ENCODE measurements at regions not wholly inside any gene's neighbourhood (a gene's known extent, or its start where the extent isn't known, plus 50 kb on each side); places are given as distances from the start of the nearest gene placed in this dataset.
"Not testable (repeated sequence)": the region's sequence is repeated elsewhere in the genome, so short reads cannot be mapped to it uniquely, and the experiment has no call there.

GRCh38 chr17:14732211-14732610, 431.3 kb downstream of the HS3ST3B1 start:
- no peak for TF ChIP-seq CTCF (IDR thresholded peaks at IDR 0.05; ENCODE audit: poor library complexity, severe bottlenecking)
- H3K4me3 ChIP-seq (ENCODE audit: severe bottlenecking) = no peak overlapping the region
- ATAC-seq (ENCODE audit: low read depth) (no peak), DNase-seq (ENCODE audit: low spot score) (no peak)
- H3K27ac ChIP-seq (ENCODE audit: poor library complexity, severe bottlenecking) = no peak overlapping the region
- peaks cover 1% of the 10 kb centered on the region for H3K4me1 ChIP-seq (ENCODE audit: insufficient read depth, poor library complexity, severe bottlenecking)
- H3K9me3 ChIP-seq (ENCODE audit: severe bottlenecking) = no peaks in the 10 kb centered on the region
- H3K27me3 ChIP-seq (ENCODE audit: insufficient read depth, poor library complexity, severe bottlenecking) = no peaks in the 10 kb centered on the region
- H3K36me3 ChIP-seq (ENCODE audit: low read depth) = no peaks in the 10 kb centered on the region

GRCh38 chr17:14731591-14731990, 430.7 kb downstream of the HS3ST3B1 start:
- no peaks in the 10 kb centered on the region for H3K4me1 ChIP-seq (ENCODE audit: insufficient read depth, poor library complexity, severe bottlenecking)
- H3K27ac ChIP-seq (ENCODE audit: poor library complexity, severe bottlenecking) = no peak overlapping the region
- TF ChIP-seq CTCF (IDR thresholded peaks at IDR 0.05; ENCODE audit: poor library complexity, severe bottlenecking) = no peak
- H3K27me3 ChIP-seq (ENCODE audit: insufficient read depth, poor library complexity, severe bottlenecking) = no peaks in the 10 kb centered on the region
- no peak overlapping the region for H3K4me3 ChIP-seq (ENCODE audit: severe bottlenecking)
- DNase-seq (ENCODE audit: low spot score) (no peak), ATAC-seq (ENCODE audit: low read depth) (no peak)
- no peaks in the 10 kb centered on the region for H3K36me3 ChIP-seq (ENCODE audit: low read depth)
- no peaks in the 10 kb centered on the region for H3K9me3 ChIP-seq (ENCODE audit: severe bottlenecking)

GRCh38 chr17:14730821-14731220, 429.9 kb downstream of the HS3ST3B1 start:
- Histone ChIP-seq H3K4me1 (ENCODE audit: insufficient read depth, poor library complexity, severe bottlenecking) (no peaks in the 10 kb centered on the region), H3K4me3 (ENCODE audit: severe bottlenecking) (no peak overlapping the region), H3K27me3 (ENCODE audit: insufficient read depth, poor library complexity, severe bottlenecking) (no peaks in the 10 kb centered on the region), H3K9me3 (ENCODE audit: severe bottlenecking) (no peaks in the 10 kb centered on the region), H3K27ac (ENCODE audit: poor library complexity, severe bottlenecking) (no peak overlapping the region), H3K36me3 (ENCODE audit: low read depth) (no peaks in the 10 kb centered on the region)
- no peak for ATAC-seq (ENCODE audit: low read depth)
- DNase-seq (ENCODE audit: low spot score) = no peak
- no peak for TF ChIP-seq CTCF (IDR thresholded peaks at IDR 0.05; ENCODE audit: poor library complexity, severe bottlenecking)

GRCh38 chr17:14725729-14726128, 424.8 kb downstream of the HS3ST3B1 start:
- Histone ChIP-seq H3K4me1 (ENCODE audit: insufficient read depth, poor library complexity, severe bottlenecking) (no peaks in the 10 kb centered on the region), H3K27ac (ENCODE audit: poor library complexity, severe bottlenecking) (no peak overlapping the region), H3K36me3 (ENCODE audit: low read depth) (no peaks in the 10 kb centered on the region), H3K4me3 (ENCODE audit: severe bottlenecking) (no peak overlapping the region), H3K9me3 (ENCODE audit: severe bottlenecking) (no peaks in the 10 kb centered on the region), H3K27me3 (ENCODE audit: insufficient read depth, poor library complexity, severe bottlenecking) (no peaks in the 10 kb centered on the region)
- DNase-seq (ENCODE audit: low spot score) (no peak), ATAC-seq (ENCODE audit: low read depth) (no peak)
- TF ChIP-seq CTCF (IDR thresholded peaks at IDR 0.05; ENCODE audit: poor library complexity, severe bottlenecking) = no peak

GRCh38 chr17:14724770-14725169, 423.9 kb downstream of the HS3ST3B1 start:
- TF ChIP-seq CTCF (IDR thresholded peaks at IDR 0.05; ENCODE audit: poor library complexity, severe bottlenecking) = no peak
- Histone ChIP-seq H3K4me1 (ENCODE audit: insufficient read depth, poor library complexity, severe bottlenecking) (no peaks in the 10 kb centered on the region), H3K9me3 (ENCODE audit: severe bottlenecking) (no peaks in the 10 kb centered on the region), H3K27ac (ENCODE audit: poor library complexity, severe bottlenecking) (no peak overlapping the region), H3K36me3 (ENCODE audit: low read depth) (no peaks in the 10 kb centered on the region), H3K4me3 (ENCODE audit: severe bottlenecking) (no peak overlapping the region), H3K27me3 (ENCODE audit: insufficient read depth, poor library complexity, severe bottlenecking) (no peaks in the 10 kb centered on the region)
- DNase-seq (ENCODE audit: low spot score) = no peak
- no peak for ATAC-seq (ENCODE audit: low read depth)

- DNase-seq (ENCODE audit: low spot score); H3K36me3 ChIP-seq (ENCODE audit: low read depth); H3K27ac ChIP-seq (ENCODE audit: poor library complexity, severe bottlenecking); H3K9me3 ChIP-seq (ENCODE audit: severe bottlenecking); H3K4me3 ChIP-seq (ENCODE audit: severe bottlenecking); ATAC-seq (ENCODE audit: low read depth); H3K4me1 ChIP-seq (ENCODE audit: insufficient read depth, poor library complexity, severe bottlenecking); H3K27me3 ChIP-seq (ENCODE audit: insufficient read depth, poor library complexity, severe bottlenecking): not testable (repeated sequence)
These were observed 422.5 kb downstream of the HS3ST3B1 start for GRCh38 chr17:14723349-14723748.

All from RWPE2 (cell line).